ENCODE measurements at regions not wholly inside any gene's neighbourhood (a gene's known extent, or its start where the extent isn't known, plus 50 kb on each side); places are given as distances from the start of the nearest gene placed in this dataset.

DNA sequence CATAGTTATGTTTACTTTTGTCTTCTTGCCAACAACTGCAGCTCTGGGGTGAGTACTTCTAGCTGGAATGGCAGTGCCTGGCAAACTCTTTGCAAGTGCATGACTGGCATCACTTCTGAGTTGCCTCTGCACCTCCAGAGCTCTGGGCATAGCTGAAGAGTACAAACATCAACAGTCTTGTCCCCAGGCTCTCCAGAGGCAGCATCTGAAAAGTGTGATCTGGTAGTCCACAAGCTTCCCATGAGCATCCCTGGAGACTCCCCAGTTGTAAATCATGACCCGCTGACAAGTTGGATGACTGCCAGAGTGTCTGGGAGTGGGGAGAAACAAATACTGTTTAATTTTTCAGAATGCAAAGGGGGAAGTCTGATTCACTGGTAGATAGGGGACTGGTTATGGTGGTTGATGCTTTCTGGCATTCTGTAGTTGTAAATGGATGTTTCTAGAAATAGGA, 138.9 kb upstream of the CDK13 start:
- peak; percentile 89 for DNase-seq
- Histone ChIP-seq H3K4me1 (peaks cover 21% of the 10 kb centered on the region), H3K36me3 (no peaks in the 10 kb centered on the region), H3K27me3 (no peaks in the 10 kb centered on the region; the same call in 1 of the 2 replicates), H3K4me3 (ENCODE audit: low read depth, low read length) (peak overlapping the region; percentile 9), H3K9me3 (no peaks in the 10 kb centered on the region)
- TF ChIP-seq, protein P1, sequence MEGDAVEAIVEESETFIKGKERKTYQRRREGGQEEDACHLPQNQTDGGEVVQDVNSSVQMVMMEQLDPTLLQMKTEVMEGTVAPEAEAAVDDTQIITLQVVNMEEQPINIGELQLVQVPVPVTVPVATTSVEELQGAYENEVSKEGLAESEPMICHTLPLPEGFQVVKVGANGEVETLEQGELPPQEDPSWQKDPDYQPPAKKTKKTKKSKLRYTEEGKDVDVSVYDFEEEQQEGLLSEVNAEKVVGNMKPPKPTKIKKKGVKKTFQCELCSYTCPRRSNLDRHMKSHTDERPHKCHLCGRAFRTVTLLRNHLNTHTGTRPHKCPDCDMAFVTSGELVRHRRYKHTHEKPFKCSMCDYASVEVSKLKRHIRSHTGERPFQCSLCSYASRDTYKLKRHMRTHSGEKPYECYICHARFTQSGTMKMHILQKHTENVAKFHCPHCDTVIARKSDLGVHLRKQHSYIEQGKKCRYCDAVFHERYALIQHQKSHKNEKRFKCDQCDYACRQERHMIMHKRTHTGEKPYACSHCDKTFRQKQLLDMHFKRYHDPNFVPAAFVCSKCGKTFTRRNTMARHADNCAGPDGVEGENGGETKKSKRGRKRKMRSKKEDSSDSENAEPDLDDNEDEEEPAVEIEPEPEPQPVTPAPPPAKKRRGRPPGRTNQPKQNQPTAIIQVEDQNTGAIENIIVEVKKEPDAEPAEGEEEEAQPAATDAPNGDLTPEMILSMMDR (IDR thresholded peaks at IDR 0.05; ENCODE audit: low read depth, low read length): no peak

DNA sequence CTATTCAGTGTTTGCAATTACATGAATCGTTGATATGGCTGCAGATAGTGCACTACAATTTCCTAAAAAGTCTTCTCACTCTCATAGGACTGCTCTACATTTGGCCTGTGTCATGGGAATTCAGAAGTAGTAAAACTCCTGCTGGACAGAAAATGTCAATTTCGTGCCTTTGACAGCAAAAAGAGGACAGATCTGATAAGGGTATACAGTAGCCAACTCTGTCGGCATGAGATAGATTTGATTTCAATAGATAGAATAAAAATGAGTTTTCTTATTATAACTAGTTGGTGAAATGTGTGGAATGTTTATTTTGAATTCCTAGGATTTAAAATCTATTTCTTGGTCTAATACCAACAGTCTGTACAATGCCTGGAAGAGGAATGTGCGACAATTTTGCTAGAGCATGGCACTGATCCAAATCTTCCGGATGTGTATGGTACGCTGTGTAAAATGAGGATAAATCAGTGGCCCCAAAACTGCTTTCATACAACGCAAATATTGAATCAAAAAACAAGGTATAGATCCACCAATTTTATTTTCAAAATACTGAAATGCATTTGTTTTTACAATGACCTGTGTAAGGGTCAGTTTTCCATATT, 133.5 kb upstream of the CDK13 start:
- Histone ChIP-seq H3K9me3 (no peaks in the 10 kb centered on the region), H3K4me3 (ENCODE audit: low read depth, low read length) (no peak overlapping the region), H3K4me1 (peaks cover 19% of the 10 kb centered on the region), H3K36me3 (no peaks in the 10 kb centered on the region), H3K27me3 (peaks cover 3% of the 10 kb centered on the region)
- no peak for DNase-seq
- TF ChIP-seq, protein P1 (IDR thresholded peaks at IDR 0.05; ENCODE audit: low read depth, low read length): no peak

DNA sequence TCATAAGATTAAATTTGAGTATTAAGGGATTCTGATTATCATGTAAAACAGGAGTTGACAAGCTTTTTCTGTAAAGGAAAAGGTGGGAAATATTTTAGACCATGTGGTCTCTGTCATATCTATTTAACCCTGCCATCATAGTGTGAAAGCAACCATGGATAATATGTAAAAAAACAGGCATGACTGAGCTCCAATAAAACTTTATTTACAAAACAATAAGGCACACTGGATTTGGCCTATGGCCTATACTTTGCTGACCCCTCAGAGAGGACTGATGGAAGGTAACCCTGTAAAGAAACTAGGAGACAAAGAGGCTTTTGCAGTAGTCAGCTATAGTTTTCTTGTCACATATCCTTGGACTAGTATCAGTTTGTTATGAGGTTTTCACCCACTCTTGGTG, 130.5 kb upstream of the CDK13 start:
- no peaks in the 10 kb centered on the region for H3K36me3 ChIP-seq
- no peaks in the 10 kb centered on the region for H3K9me3 ChIP-seq
- H3K27me3 ChIP-seq: peaks cover 3% of the 10 kb centered on the region
- TF ChIP-seq, protein P1 (IDR thresholded peaks at IDR 0.05; ENCODE audit: low read depth, low read length): no peak
- peaks cover 14% of the 10 kb centered on the region; the same call in 1 of the 2 replicates for H3K4me1 ChIP-seq
- no peak for DNase-seq
- H3K4me3 ChIP-seq (ENCODE audit: low read depth, low read length): no peak overlapping the region

DNA sequence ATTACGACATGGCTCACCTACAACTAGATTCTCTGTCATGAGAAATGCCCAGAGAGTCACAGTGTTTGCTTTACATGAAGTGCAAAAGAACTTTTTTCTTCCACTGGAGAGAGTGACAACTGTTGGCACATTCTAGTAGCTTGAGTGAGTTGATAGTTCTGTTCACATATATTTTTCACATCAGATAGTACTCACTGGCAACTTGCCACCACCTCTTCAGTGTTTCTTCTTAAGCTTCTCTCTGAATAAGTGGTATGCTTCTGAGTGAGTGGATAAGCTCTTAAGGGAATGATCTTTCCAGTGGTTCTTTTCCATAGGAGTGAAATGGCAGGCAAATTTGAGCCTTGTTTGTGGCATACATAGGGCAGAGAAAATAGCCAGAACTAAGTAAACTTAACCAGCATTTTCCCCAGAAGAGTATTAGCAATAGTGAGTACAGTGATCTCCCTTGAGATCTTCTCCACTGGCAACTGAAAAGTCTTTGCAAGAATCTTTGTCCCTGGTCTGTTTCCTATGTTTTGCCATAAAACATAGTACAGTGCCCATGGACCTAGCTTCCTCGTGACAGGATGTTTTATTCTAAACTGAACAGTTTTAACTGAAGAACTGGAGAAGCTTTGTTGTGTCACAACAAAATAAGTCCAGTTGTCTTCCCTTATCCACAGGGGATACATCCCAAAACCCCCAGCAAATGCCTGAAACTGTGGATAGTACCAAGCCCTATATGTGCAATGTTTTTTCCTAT, 125.4 kb upstream of the CDK13 start:
- no peaks in the 10 kb centered on the region for H3K36me3 ChIP-seq
- H3K4me3 ChIP-seq (ENCODE audit: low read depth, low read length): no peak overlapping the region
- TF ChIP-seq, protein P1 (IDR thresholded peaks at IDR 0.05; ENCODE audit: low read depth, low read length): no peak
- no peaks in the 10 kb centered on the region for H3K9me3 ChIP-seq
- no peak for DNase-seq
- H3K27me3 ChIP-seq: no peaks in the 10 kb centered on the region
- H3K4me1 ChIP-seq: no peaks in the 10 kb centered on the region

DNA sequence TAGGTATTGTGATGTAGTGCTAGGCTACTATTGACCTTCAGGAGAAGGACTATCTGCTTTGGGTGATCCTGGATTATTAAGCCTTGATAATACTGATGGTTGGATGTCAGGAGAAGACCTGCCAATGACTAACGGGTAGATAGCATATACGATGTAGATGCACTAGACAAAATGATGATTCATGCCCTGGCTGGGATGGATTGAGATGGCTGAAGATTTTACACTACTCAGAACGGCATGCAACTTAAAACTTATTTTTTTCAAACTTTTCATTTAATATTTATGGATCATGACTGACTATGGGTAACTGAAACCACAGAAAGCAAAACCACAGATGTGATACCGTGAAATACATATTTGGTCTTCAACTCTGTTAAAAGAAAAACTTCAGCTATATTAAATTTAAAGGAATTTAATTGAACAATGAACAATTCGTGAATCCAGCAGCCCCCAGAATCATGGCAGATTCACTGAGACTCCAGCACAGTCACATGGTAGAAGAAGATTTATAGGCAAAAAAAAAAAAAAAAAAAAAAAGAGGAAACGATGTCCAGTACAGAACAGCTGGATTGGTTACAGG, 124.6 kb upstream of the CDK13 start:
- H3K4me3 ChIP-seq (ENCODE audit: low read depth, low read length): no peak overlapping the region
- H3K27me3 ChIP-seq: no peaks in the 10 kb centered on the region
- no peaks in the 10 kb centered on the region for H3K4me1 ChIP-seq
- H3K9me3 ChIP-seq: no peaks in the 10 kb centered on the region
- no peaks in the 10 kb centered on the region for H3K36me3 ChIP-seq
- no peak for DNase-seq
- TF ChIP-seq, protein P1 (IDR thresholded peaks at IDR 0.05; ENCODE audit: low read depth, low read length): no peak

DNA sequence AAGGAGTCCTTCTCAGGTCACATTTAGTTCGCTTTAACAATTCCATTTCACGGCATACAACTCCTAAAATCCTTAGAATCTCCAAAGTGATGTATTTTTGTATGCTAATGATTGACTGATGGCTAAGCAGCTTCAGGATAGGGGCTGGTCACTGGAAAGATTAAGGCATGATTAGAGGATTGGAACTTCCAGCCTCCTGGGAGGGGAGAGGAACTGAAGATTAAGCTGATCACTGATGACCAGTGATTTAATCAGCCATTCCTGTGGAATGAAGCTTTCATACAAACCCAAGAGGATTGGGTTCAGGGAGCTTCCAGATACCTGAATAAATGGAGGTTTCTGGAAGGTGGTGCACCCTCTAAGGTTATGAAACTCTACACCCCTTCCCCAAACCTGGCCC, 123.9 kb upstream of the CDK13 start:
- peaks cover 4% of the 10 kb centered on the region for H3K27me3 ChIP-seq
- no peak overlapping the region for H3K4me3 ChIP-seq (ENCODE audit: low read depth, low read length)
- no peaks in the 10 kb centered on the region for H3K4me1 ChIP-seq
- no peaks in the 10 kb centered on the region for H3K36me3 ChIP-seq
- no peaks in the 10 kb centered on the region for H3K9me3 ChIP-seq
- DNase-seq: no peak
- TF ChIP-seq, protein P1 (IDR thresholded peaks at IDR 0.05; ENCODE audit: low read depth, low read length): no peak
